ENCODE measurements at regions not wholly inside any gene's neighbourhood (a gene's known extent, or its start where the extent isn't known, plus 50 kb on each side); places are given as distances from the start of the nearest gene placed in this dataset.

DNA sequence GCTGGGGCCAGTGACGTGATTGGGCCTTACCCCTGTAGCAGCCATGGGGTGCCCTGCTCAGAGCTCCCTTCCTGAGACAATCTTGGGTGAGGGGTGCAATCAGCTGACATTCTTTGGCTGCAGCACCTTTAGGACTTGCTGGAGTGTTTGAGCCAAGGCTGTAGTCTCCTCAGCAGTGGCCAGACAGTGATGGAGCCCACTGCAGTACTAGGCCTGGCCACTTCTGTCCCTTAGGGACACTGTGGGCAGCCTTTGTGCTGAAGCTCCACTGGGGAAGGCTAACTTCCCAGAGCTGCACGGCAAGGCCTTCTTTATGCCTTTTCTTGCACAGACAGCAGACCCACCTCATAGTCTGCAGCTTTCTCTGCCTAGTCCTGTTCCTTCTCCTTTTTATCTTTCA lies 284.9 kb upstream of the IGF1R start:
- TF ChIP-seq, protein P1, sequence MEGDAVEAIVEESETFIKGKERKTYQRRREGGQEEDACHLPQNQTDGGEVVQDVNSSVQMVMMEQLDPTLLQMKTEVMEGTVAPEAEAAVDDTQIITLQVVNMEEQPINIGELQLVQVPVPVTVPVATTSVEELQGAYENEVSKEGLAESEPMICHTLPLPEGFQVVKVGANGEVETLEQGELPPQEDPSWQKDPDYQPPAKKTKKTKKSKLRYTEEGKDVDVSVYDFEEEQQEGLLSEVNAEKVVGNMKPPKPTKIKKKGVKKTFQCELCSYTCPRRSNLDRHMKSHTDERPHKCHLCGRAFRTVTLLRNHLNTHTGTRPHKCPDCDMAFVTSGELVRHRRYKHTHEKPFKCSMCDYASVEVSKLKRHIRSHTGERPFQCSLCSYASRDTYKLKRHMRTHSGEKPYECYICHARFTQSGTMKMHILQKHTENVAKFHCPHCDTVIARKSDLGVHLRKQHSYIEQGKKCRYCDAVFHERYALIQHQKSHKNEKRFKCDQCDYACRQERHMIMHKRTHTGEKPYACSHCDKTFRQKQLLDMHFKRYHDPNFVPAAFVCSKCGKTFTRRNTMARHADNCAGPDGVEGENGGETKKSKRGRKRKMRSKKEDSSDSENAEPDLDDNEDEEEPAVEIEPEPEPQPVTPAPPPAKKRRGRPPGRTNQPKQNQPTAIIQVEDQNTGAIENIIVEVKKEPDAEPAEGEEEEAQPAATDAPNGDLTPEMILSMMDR (IDR thresholded peaks at IDR 0.05), result no peak
- TF ChIP-seq EP300 (IDR thresholded peaks at IDR 0.05), result no peak
- TF ChIP-seq, protein P2, sequence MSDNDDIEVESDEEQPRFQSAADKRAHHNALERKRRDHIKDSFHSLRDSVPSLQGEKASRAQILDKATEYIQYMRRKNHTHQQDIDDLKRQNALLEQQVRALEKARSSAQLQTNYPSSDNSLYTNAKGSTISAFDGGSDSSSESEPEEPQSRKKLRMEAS (IDR thresholded peaks at IDR 0.05), result no peak
- no peak for TF ChIP-seq MAZ (IDR thresholded peaks at IDR 0.05; ENCODE audit: borderline replicate concordance, low read depth, low read length)
- TF ChIP-seq SMC3 (IDR thresholded peaks at IDR 0.05), result no peak
- TF ChIP-seq RFX5 (IDR thresholded peaks at IDR 0.05), result no peak
- TF ChIP-seq FOSL2 (IDR thresholded peaks at IDR 0.05), result no peak
- TF ChIP-seq FOSL2 (CRISPR knock-in tag; IDR thresholded peaks at IDR 0.05), result no peak

Data from A549 (cell line).